ENCODE measurements at regions not wholly inside any gene's neighbourhood (a gene's known extent, or its start where the extent isn't known, plus 50 kb on each side); places are given as distances from the start of the nearest gene placed in this dataset.

- no peak overlapping the region for H3K4me3 ChIP-seq
- no peak overlapping the region for H3K27ac ChIP-seq
- ATAC-seq (ENCODE audit: low FRiP score in 2 of 2) (no peak), DNase-seq (no peak)
- H3K27me3 ChIP-seq = no peaks in the 10 kb centered on the region
- peaks cover 0 to 12% (median 2%) of the 10 kb centered on the region in 4 donors for H3K4me1 ChIP-seq
- WGBS, 2 donors = 81 to 90% methylated on average over 6 of the region's 6 CpGs
- H3K36me3 ChIP-seq = no peaks in the 10 kb centered on the region
- TF ChIP-seq CTCF (IDR thresholded peaks at IDR 0.05) (no peak), POLR2AphosphoS5 (IDR thresholded peaks at IDR 0.05) (no peak), EP300 (IDR thresholded peaks at IDR 0.05) (no peak), POLR2A (IDR thresholded peaks at IDR 0.05) (no peak)
- H3K9me3 ChIP-seq = no peaks in the 10 kb centered on the region
These were observed 60.9 kb upstream of the FUT8 start for GRCh38 chr14:65351493-65352194.

GRCh38 chr14:65352964-65353530 lies 59.5 kb upstream of the FUT8 start:
- Histone ChIP-seq H3K27ac (no peak overlapping the region), H3K4me1 (peaks cover 0 to 8% (median 0%) of the 10 kb centered on the region in 4 donors), H3K4me3 (no peak overlapping the region), H3K36me3 (no peaks in the 10 kb centered on the region), H3K9me3 (no peaks in the 10 kb centered on the region), H3K27me3 (no peaks in the 10 kb centered on the region)
- no peak for TF ChIP-seq POLR2AphosphoS5 (IDR thresholded peaks at IDR 0.05)
- TF ChIP-seq POLR2A (IDR thresholded peaks at IDR 0.05) = no peak
- TF ChIP-seq CTCF (IDR thresholded peaks at IDR 0.05) = no peak
- TF ChIP-seq EP300 (IDR thresholded peaks at IDR 0.05) = no peak
- 83 to 86% methylated on average over 2 of the region's 2 CpGs for WGBS, 2 donors
- no peak for DNase-seq
- ATAC-seq (ENCODE audit: low FRiP score in 2 of 2) = no peak

GRCh38 chr14:65354131-65354530 lies 58.4 kb upstream of the FUT8 start:
- H3K36me3 ChIP-seq = no peaks in the 10 kb centered on the region
- DNase-seq (no peak), ATAC-seq (ENCODE audit: low FRiP score in 2 of 2) (no peak)
- H3K9me3 ChIP-seq = no peaks in the 10 kb centered on the region
- H3K27me3 ChIP-seq = no peaks in the 10 kb centered on the region
- H3K4me1 ChIP-seq = no peaks in the 10 kb centered on the region
- WGBS, 2 donors = 88 to 89% methylated on average over 3 of the region's 3 CpGs
- H3K4me3 ChIP-seq = no peak overlapping the region
- no peak overlapping the region for H3K27ac ChIP-seq
- no peak for TF ChIP-seq EP300 (IDR thresholded peaks at IDR 0.05)
- no peak for TF ChIP-seq POLR2AphosphoS5 (IDR thresholded peaks at IDR 0.05)
- TF ChIP-seq POLR2A (IDR thresholded peaks at IDR 0.05) = no peak
- no peak for TF ChIP-seq CTCF (IDR thresholded peaks at IDR 0.05)

GRCh38 chr14:65354715-65355114 lies 57.8 kb upstream of the FUT8 start:
- WGBS, 2 donors = 72 to 84% methylated on average over 3 to 4 of the region's 4 CpGs
- no peak for TF ChIP-seq CTCF (IDR thresholded peaks at IDR 0.05)
- no peak for TF ChIP-seq POLR2A (IDR thresholded peaks at IDR 0.05)
- no peak for TF ChIP-seq POLR2AphosphoS5 (IDR thresholded peaks at IDR 0.05)
- no peak for TF ChIP-seq EP300 (IDR thresholded peaks at IDR 0.05)
- Histone ChIP-seq H3K4me1 (no peaks in the 10 kb centered on the region), H3K9me3 (no peaks in the 10 kb centered on the region), H3K27ac (peak overlapping the region in 1 of 4 donors; percentile 52), H3K4me3 (no peak overlapping the region), H3K27me3 (no peaks in the 10 kb centered on the region), H3K36me3 (no peaks in the 10 kb centered on the region)
- DNase-seq = no peak
- ATAC-seq (ENCODE audit: low FRiP score in 2 of 2) = no peak

Measured in upper lobe of left lung (tissue), 6 donors.